NT2/D1 (cell line): ENCODE measurements at regions not wholly inside any gene's neighbourhood (a gene's known extent, or its start where the extent isn't known, plus 50 kb on each side); places are given as distances from the start of the nearest gene placed in this dataset.

Experiments used
- SUZ12 ChIP-seq: IDR thresholded peaks from 2 replicates; pipeline ENCODE4 v1.6.1; 2011; ENCODE audit not compliant: insufficient read length, insufficient read depth; ENCODE audit errors: extremely low read depth
- ZNF274 ChIP-seq: IDR thresholded peaks from 2 replicates; pipeline ENCODE4 v1.6.1; 2011; ENCODE audit warnings: mild to moderate bottlenecking, low read depth, low read length

- TF ChIP-seq ZNF274 (no peak), SUZ12 (no peak)
Measured at GRCh38 chrX:138925330-138925729, 213.8 kb upstream of the FGF13 start.
